ENCODE measurements at regions not wholly inside any gene's neighbourhood (a gene's known extent, or its start where the extent isn't known, plus 50 kb on each side); places are given as distances from the start of the nearest gene placed in this dataset.
A peak's percentile ranks its signal among the peaks of the same experiment; 100 is the strongest.
"Not testable (repeated sequence)": the region's sequence is repeated elsewhere in the genome, so short reads cannot be mapped to it uniquely, and the experiment has no call there.

GRCh38 chr2:138312061-138312460 is 189.5 kb upstream of the SPOPL start:
- DNase-seq (ENCODE audit: low read depth, low spot score), result no peak

GRCh38 chr2:138315619-138316018 is 186.0 kb upstream of the SPOPL start:
- not testable (repeated sequence) for DNase-seq (ENCODE audit: low read depth, low spot score)

- no peak for DNase-seq (ENCODE audit: low read depth, low spot score)
These were observed 182.0 kb upstream of the SPOPL start for GRCh38 chr2:138319616-138320015.

GRCh38 chr2:138321458-138321857 is 180.1 kb upstream of the SPOPL start:
- DNase-seq (ENCODE audit: low read depth, low spot score), result no peak

GRCh38 chr2:138323382-138324067 is 178.0 kb upstream of the SPOPL start:
- no peak for DNase-seq (ENCODE audit: low read depth, low spot score)

- no peak for DNase-seq (ENCODE audit: low read depth, low spot score)
These were observed 177.3 kb upstream of the SPOPL start for GRCh38 chr2:138324068-138324771.

GRCh38 chr2:138327967-138328366 is 173.6 kb upstream of the SPOPL start:
- no peak for DNase-seq (ENCODE audit: low read depth, low spot score)

- no peak for DNase-seq (ENCODE audit: low read depth, low spot score)
These were observed 172.4 kb upstream of the SPOPL start for GRCh38 chr2:138329162-138329561.

GRCh38 chr2:138329591-138329990 is 172.0 kb upstream of the SPOPL start:
- DNase-seq (ENCODE audit: low read depth, low spot score), result no peak

- no peak for DNase-seq (ENCODE audit: low read depth, low spot score)
These were observed 168.4 kb upstream of the SPOPL start for GRCh38 chr2:138333121-138333520.

GRCh38 chr2:138333677-138334076 is 167.9 kb upstream of the SPOPL start:
- no peak for DNase-seq (ENCODE audit: low read depth, low spot score)

GRCh38 chr2:138334323-138334722 is 167.2 kb upstream of the SPOPL start:
- DNase-seq (ENCODE audit: low read depth, low spot score), result no peak

- DNase-seq (ENCODE audit: low read depth, low spot score), result no peak
These were observed 166.5 kb upstream of the SPOPL start for GRCh38 chr2:138335036-138335435.

- DNase-seq (ENCODE audit: low read depth, low spot score), result no peak
These were observed 165.4 kb upstream of the SPOPL start for GRCh38 chr2:138336146-138336545.

- DNase-seq (ENCODE audit: low read depth, low spot score), result no peak
These were observed 146.3 kb upstream of the SPOPL start for GRCh38 chr2:138355244-138355643.

GRCh38 chr2:138356178-138356577 is 145.4 kb upstream of the SPOPL start:
- no peak for DNase-seq (ENCODE audit: low read depth, low spot score)

- DNase-seq (ENCODE audit: low read depth, low spot score), result no peak
These were observed 142.0 kb upstream of the SPOPL start for GRCh38 chr2:138359532-138359931.

GRCh38 chr2:138364554-138365162 is 136.9 kb upstream of the SPOPL start:
- no peak for DNase-seq (ENCODE audit: low read depth, low spot score)

GRCh38 chr2:138365581-138365980 is 136.0 kb upstream of the SPOPL start:
- DNase-seq (ENCODE audit: low read depth, low spot score), result no peak

GRCh38 chr2:138369856-138370255 is 131.7 kb upstream of the SPOPL start:
- no peak for DNase-seq (ENCODE audit: low read depth, low spot score)

- DNase-seq (ENCODE audit: low read depth, low spot score), result peak; percentile 26
These were observed 127.6 kb upstream of the SPOPL start for GRCh38 chr2:138373993-138374408.

GRCh38 chr2:138381373-138381772 is 120.2 kb upstream of the SPOPL start:
- DNase-seq (ENCODE audit: low read depth, low spot score), result no peak

GRCh38 chr2:138382672-138383071 is 118.9 kb upstream of the SPOPL start:
- no peak for DNase-seq (ENCODE audit: low read depth, low spot score)
